ENCODE measurements at regions not wholly inside any gene's neighbourhood (a gene's known extent, or its start where the extent isn't known, plus 50 kb on each side); places are given as distances from the start of the nearest gene placed in this dataset.

DNA sequence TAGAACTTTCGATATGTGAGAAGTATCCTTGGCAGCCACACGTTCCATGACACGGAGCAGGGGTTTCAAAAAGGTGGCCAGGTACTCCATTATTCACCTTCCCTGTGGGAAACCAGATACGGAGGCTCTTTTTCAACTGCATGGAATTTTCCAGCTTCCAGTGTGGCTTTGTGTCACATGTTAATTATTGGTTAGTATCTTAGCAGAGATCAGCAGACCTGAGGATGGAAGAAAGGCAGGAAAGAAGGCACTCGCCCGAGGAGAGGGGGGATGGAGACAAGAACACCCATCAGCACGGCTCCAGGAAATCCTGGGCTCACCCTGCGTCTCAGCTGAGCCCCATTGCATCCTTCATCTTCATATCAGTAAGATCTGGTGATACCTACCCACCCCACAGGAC is 115.5 kb downstream of the PXDC1 start:
- TF ChIP-seq CTCF (IDR thresholded peaks at IDR 0.05) (no peak), POLR2A (IDR thresholded peaks at IDR 0.05) (no peak)
